ENCODE measurements at regions not wholly inside any gene's neighbourhood (a gene's known extent, or its start where the extent isn't known, plus 50 kb on each side); places are given as distances from the start of the nearest gene placed in this dataset.

GRCh38 chr9:87029905-87030304 lies 82.6 kb upstream of the GAS1 start (continued):
- TF ChIP-seq GABPA (IDR thresholded peaks at IDR 0.05; ENCODE audit: borderline replicate concordance, insufficient read depth, low read length) = no peak
